NCI-H1105 (cell line): ENCODE measurements at regions not wholly inside any gene's neighbourhood (a gene's known extent, or its start where the extent isn't known, plus 50 kb on each side); places are given as distances from the start of the nearest gene placed in this dataset.
"Not testable (repeated sequence)": the region's sequence is repeated elsewhere in the genome, so short reads cannot be mapped to it uniquely, and the experiment has no call there.

Experiments used
- DNase-seq: peaks from one replicate; lab custom pipeline; 2025; lab: John Stamatoyannopoulos, UW

DNA sequence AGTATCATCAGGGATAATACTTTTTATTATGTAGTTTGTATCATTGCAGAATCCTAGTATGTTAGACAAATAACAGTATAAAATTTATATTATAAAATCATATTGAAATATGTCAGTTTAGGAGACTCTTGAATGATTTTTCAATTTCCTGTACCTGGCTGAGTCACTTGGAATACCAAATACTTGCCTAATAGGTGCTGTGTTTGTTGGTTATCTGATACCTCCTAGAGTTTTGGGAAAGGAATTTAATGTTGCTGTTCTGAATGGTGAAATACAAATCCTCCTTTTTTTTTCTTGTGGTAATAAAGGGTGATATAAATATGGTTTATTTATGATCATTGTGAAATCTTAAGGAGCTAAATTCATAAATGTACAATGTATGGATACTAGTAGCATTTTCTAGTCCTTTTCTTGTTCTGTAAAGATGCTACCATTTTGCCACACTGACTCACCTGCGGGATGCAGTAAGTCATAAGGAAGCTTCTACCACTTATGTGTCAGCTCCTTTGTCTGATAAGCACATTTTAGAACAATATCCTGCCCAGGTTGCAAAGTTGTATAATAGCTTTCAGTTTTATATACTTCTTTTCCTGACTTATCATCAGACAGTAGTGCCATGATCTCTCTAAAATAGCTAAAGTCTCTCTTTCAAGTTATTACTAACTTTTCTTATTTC is 465.5 kb downstream of the XIRP2 start:
- no peak for DNase-seq

- no peak for DNase-seq
These were observed 457.3 kb downstream of the XIRP2 start for GRCh38 chr2:167345559-167345958.

DNA sequence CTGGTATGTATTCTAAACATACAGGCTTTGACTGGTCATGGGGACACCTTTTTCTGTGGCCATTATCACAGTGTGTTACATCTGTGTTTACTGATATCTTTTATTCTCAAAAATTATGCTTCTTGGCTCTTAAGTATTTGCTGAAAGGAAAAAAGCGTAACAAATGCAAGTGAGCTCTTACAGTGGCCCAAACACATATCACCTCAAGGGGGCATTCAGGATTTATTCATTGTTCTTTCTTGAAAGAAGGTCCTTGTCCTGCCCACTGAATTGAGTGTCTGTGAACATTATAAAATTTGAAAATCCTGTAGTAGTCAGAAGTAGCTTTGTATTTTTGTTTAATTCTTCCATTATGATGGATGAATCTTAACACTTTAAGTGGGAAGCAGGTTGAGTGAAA is 454.5 kb downstream of the XIRP2 start:
- no peak for DNase-seq

DNA sequence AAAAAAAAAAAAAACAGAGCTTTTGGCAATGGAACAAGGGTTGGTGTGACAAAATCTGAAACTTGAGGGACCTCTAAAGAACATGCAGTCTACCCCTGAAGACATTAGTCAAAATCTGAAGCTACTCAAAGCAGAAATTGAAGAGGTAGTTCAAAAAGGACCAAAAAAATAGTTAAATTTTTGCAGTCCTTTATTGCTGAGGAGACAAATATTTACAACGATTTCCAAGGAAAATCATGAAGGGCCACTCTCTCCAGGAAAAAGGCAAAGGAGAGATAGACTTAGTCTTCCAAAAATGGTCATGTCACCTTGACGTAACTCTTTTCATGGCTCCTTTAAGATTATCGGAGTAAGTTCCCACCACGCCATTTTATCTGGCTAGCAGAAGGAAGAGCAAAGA is 452.0 kb downstream of the XIRP2 start:
- no peak for DNase-seq

- DNase-seq = no peak
These were observed 447.9 kb downstream of the XIRP2 start for GRCh38 chr2:167336213-167336612.

GRCh38 chr2:167335541-167335992 is 447.3 kb downstream of the XIRP2 start:
- DNase-seq = no peak

DNA sequence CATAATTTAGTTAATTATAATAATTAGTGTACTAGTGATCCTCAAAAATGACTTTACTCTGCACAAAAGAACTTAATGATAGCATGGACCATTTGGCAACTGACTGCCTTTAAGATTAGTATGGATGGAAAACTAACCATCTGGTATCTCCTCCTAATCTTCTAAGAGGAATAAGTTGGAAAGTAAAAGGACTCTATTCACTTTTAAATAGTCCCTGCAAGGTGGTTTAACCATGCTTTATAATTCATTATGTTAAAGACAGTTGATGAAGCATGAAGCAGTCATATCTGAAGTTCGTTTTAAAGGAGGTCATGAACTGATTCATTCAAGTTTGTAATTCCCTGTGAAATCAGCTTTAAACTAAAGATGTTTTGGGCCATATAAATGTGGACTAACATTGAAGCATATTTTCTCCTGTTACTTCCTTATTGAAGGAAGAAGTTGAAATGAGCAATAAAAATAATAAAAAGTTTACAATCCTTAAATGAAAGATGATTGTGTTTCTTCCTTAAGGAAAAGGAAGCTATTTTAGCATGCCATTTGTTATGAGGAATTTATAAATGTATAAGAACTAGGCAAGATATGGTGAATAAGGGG is 446.0 kb downstream of the XIRP2 start:
- DNase-seq = no peak

- DNase-seq = no peak
These were observed 445.0 kb downstream of the XIRP2 start for GRCh38 chr2:167333245-167333644.

GRCh38 chr2:167332358-167332757 is 444.1 kb downstream of the XIRP2 start:
- no peak for DNase-seq

DNA sequence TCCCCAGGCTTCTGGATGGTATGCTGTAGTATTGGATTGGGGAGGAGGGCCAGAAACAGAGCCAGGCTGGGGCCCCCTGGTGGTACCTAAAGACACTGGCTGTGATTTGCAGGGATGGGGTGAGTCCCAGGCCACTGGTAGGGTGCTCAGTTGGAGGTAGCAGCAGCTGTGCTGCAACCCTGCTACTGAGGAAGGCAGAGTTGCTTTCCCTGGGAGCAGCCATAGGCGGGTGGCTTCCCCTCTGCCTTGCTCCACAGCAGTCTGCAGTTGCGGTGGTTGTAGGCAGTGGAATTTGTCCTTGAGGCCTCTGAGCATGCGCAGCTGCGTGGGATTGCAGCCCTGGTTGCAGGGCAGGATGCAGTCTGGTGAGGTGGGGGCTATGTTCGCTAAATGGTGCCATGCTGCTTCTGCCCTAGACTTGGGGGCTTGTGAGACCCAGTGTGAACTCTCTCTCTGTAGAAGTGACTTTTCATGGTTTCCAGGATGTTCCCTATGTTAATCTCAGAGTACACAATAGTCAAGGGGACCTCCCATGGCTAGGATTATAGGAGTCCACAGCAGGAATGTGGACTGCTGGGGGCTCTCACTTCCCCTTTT is 443.5 kb downstream of the XIRP2 start:
- no peak for DNase-seq

DNA sequence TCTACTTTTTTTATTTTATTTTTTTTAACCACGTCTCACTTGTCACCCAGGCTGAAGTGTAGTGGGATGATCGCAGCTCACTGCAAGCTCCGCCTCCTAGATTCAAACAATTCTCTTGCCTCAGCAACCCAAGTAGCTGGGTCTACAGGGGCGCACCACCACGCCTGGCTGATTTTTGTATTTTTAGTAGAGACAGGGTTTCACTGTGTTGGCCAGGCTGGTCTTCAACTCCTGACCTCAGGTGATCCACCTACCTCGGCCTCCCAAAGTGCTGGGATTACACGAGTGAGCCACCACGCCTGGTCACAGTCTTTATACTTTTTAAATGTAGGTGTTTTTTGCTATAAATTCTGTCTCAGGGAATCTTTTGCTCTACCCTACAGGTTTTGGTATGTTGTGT is 440.5 kb downstream of the XIRP2 start:
- not testable (repeated sequence) for DNase-seq

- no peak for DNase-seq
These were observed 434.5 kb downstream of the XIRP2 start for GRCh38 chr2:167322795-167323194.

GRCh38 chr2:167318581-167318980 is 430.3 kb downstream of the XIRP2 start:
- DNase-seq = no peak

GRCh38 chr2:167310442-167310841 is 422.2 kb downstream of the XIRP2 start:
- no peak for DNase-seq
